ENCODE measurements at regions not wholly inside any gene's neighbourhood (a gene's known extent, or its start where the extent isn't known, plus 50 kb on each side); places are given as distances from the start of the nearest gene placed in this dataset.

GRCh38 chr2:66682476-66682875 is 247.6 kb downstream of the MEIS1 start:
- intact Hi-C loops (cut with DNase I): no loop called here
- Histone ChIP-seq H3K4me3 (no peak overlapping the region), H3K27me3 (no peaks in the 10 kb centered on the region), H3K4me1 (peaks cover 25% of the 10 kb centered on the region), H3K27ac (peak overlapping the region in 3 of 4 donors; percentile 31 to 69 (median 44)), H3K36me3 (replicated peaks in 1 of 2; ENCODE audit: insufficient read depth in 1 of 2, low read depth in 2 of 2) (no peaks in the 10 kb centered on the region), H3K9me3 (no peaks in the 10 kb centered on the region)
- no peak for DNase-seq
- 50 to 54% methylated on average over 5 of the region's 5 CpGs for WGBS, 2 donors
- ATAC-seq: no peak
- TF ChIP-seq POLR2A (IDR thresholded peaks at IDR 0.05): no peak
- TF ChIP-seq, protein P1, sequence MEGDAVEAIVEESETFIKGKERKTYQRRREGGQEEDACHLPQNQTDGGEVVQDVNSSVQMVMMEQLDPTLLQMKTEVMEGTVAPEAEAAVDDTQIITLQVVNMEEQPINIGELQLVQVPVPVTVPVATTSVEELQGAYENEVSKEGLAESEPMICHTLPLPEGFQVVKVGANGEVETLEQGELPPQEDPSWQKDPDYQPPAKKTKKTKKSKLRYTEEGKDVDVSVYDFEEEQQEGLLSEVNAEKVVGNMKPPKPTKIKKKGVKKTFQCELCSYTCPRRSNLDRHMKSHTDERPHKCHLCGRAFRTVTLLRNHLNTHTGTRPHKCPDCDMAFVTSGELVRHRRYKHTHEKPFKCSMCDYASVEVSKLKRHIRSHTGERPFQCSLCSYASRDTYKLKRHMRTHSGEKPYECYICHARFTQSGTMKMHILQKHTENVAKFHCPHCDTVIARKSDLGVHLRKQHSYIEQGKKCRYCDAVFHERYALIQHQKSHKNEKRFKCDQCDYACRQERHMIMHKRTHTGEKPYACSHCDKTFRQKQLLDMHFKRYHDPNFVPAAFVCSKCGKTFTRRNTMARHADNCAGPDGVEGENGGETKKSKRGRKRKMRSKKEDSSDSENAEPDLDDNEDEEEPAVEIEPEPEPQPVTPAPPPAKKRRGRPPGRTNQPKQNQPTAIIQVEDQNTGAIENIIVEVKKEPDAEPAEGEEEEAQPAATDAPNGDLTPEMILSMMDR (IDR thresholded peaks at IDR 0.05): no peak

GRCh38 chr2:66683064-66683463 is 248.1 kb downstream of the MEIS1 start:
- Histone ChIP-seq H3K27me3 (no peaks in the 10 kb centered on the region), H3K9me3 (no peaks in the 10 kb centered on the region), H3K27ac (peak overlapping the region in 3 of 4 donors; percentile 31 to 69 (median 44)), H3K4me3 (no peak overlapping the region), H3K4me1 (peaks cover 25% of the 10 kb centered on the region), H3K36me3 (replicated peaks in 1 of 2; ENCODE audit: insufficient read depth in 1 of 2, low read depth in 2 of 2) (no peaks in the 10 kb centered on the region)
- ATAC-seq (no peak), DNase-seq (peak in 1 of 4 donors; percentile 10)
- TF ChIP-seq, protein P1 (IDR thresholded peaks at IDR 0.05): no peak
- no peak for TF ChIP-seq POLR2A (IDR thresholded peaks at IDR 0.05)
- 34 to 40% methylated on average over 3 of the region's 3 CpGs for WGBS, 2 donors
- intact Hi-C loops (cut with DNase I): no loop called here

DNA sequence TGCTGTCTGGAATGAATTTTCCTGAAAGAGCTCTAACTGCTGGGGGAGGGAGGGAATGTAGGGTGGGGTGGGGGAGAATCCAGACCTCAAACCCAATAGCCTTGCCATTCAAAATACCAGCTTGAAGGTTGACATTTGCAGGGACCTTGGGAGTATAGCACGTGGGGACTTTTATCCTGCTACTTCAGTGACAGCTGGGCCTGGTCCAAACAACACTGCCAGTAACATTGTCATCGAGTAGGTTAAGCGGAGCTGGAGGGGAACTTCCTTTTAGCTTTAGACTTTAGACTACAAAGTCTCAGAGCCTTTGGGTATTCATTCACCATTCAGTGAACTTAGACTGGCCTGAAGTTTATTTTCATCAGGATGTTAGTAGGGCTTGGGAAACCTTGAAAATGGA is 248.7 kb downstream of the MEIS1 start:
- DNase-seq (peak; percentile 77 to 93 (median 87)), ATAC-seq (peak; percentile 93)
- no peak for TF ChIP-seq POLR2A (IDR thresholded peaks at IDR 0.05)
- TF ChIP-seq, protein P1 (IDR thresholded peaks at IDR 0.05): no peak
- H3K9me3 ChIP-seq: no peaks in the 10 kb centered on the region
- no peaks in the 10 kb centered on the region for H3K27me3 ChIP-seq
- H3K27ac ChIP-seq: peak overlapping the region in 3 of 4 donors; percentile 31 to 69 (median 44)
- H3K4me1 ChIP-seq: peaks cover 25% of the 10 kb centered on the region
- no peak overlapping the region for H3K4me3 ChIP-seq
- 10 to 11% methylated on average over 3 of the region's 3 CpGs for WGBS, 2 donors
- no peaks in the 10 kb centered on the region for H3K36me3 ChIP-seq (replicated peaks in 1 of 2; ENCODE audit: insufficient read depth in 1 of 2, low read depth in 2 of 2)
- intact Hi-C loops (cut with DNase I): no loop called here

DNA sequence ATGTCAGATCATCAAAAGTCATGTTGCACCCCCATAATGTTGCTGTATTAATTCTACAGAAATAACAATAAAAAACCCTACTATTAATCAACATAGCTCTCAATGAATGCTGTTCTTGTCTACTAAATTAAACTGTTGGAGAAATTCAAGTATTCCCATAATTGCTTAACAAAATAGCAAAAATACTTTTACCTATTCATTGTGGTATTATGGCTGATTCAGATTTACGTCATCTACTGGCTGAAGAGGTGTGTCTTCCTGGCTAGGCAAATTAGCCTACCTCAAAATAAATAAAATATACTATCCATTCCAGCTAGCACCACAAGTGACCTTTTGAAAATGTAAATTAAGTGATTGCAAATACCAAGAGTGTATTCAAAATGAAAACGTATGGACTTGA is 249.4 kb downstream of the MEIS1 start:
- TF ChIP-seq, protein P1 (IDR thresholded peaks at IDR 0.05): no peak
- TF ChIP-seq POLR2A (IDR thresholded peaks at IDR 0.05): no peak
- Histone ChIP-seq H3K9me3 (no peaks in the 10 kb centered on the region), H3K4me1 (peaks cover 26% of the 10 kb centered on the region), H3K36me3 (replicated peaks in 1 of 2; ENCODE audit: insufficient read depth in 1 of 2, low read depth in 2 of 2) (no peaks in the 10 kb centered on the region), H3K27me3 (no peaks in the 10 kb centered on the region), H3K27ac (no peak overlapping the region), H3K4me3 (no peak overlapping the region)
- intact Hi-C loops (cut with DNase I): no loop called here
- ATAC-seq (no peak), DNase-seq (no peak)
- WGBS, 2 donors: 90 to 92% methylated on average over 2 of the region's 2 CpGs

DNA sequence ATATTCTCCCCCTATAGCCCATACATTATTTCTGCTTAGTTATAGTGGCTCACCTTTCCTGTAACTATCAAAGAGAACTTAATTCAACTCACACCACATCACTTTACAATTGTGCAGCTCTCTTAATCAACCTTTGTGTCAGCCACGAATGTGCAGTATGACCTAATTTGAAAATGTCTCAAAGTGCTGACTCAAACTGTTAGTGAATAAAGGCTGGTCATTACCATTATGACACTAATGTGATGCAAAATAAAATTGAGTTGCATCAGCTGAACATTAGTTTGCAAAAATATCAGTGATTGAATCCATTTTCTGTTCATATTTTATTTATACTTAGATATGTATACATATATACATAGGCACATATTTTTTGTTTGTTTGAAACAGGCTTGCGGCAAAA is 251.8 kb downstream of the MEIS1 start:
- no peaks in the 10 kb centered on the region for H3K27me3 ChIP-seq
- no peak for ATAC-seq
- TF ChIP-seq, protein P1 (IDR thresholded peaks at IDR 0.05): no peak
- no peak for TF ChIP-seq POLR2A (IDR thresholded peaks at IDR 0.05)
- peaks cover 30% of the 10 kb centered on the region for H3K4me1 ChIP-seq
- 56 to 70% methylated on average over 2 of the region's 2 CpGs for WGBS, 2 donors
- no peaks in the 10 kb centered on the region for H3K9me3 ChIP-seq
- H3K4me3 ChIP-seq: no peak overlapping the region
- no peak for DNase-seq
- H3K27ac ChIP-seq: no peak overlapping the region
- intact Hi-C loops (cut with DNase I): no loop called here
- no peaks in the 10 kb centered on the region for H3K36me3 ChIP-seq (replicated peaks in 1 of 2; ENCODE audit: insufficient read depth in 1 of 2, low read depth in 2 of 2)
